Breast epithelium (tissue), 3 donors: ENCODE measurements at regions not wholly inside any gene's neighbourhood (a gene's known extent, or its start where the extent isn't known, plus 50 kb on each side); places are given as distances from the start of the nearest gene placed in this dataset.

Experiments
- POLR2A ChIP-seq: fragments of 450-650 bp; IDR thresholded peaks from one replicate; pipeline ENCODE4 v1.6.1; 2016; ENCODE audit warnings: antibody characterized with exemption, mild to moderate bottlenecking, moderate library complexity
- TF ChIP-seq, protein P1 (sequence below), 3 donors: fragments of 450-650 bp; IDR thresholded peaks; one replicate each; pipeline ENCODE4 v1.5.1; 2016 to 2017; ENCODE audit warnings: antibody characterized with exemption in 3 of 3, mild to moderate bottlenecking in 3 of 3, moderate library complexity in 3 of 3

DNA sequence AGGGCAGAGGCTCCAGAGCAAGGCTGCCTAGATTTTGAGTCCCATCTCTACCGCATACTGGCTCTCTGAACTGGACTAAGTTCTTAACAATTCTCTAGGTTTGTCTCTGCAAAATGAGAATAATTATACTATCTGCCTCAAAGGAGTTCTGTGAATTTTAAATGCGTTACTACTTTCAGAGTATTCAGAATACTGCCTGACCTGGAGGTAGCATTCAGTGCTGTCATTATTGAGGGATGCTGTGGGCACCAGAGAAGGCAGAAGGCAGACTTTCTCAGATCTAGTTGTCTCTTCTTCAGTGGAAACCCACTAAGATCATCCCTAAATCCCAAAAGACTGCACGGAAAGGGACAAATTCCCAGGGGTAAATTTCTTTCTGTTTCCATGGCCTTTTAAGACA lies 147.4 kb upstream of the RORA start:
- TF ChIP-seq, protein P1, sequence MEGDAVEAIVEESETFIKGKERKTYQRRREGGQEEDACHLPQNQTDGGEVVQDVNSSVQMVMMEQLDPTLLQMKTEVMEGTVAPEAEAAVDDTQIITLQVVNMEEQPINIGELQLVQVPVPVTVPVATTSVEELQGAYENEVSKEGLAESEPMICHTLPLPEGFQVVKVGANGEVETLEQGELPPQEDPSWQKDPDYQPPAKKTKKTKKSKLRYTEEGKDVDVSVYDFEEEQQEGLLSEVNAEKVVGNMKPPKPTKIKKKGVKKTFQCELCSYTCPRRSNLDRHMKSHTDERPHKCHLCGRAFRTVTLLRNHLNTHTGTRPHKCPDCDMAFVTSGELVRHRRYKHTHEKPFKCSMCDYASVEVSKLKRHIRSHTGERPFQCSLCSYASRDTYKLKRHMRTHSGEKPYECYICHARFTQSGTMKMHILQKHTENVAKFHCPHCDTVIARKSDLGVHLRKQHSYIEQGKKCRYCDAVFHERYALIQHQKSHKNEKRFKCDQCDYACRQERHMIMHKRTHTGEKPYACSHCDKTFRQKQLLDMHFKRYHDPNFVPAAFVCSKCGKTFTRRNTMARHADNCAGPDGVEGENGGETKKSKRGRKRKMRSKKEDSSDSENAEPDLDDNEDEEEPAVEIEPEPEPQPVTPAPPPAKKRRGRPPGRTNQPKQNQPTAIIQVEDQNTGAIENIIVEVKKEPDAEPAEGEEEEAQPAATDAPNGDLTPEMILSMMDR (IDR thresholded peaks at IDR 0.05), result no peak
- no peak for TF ChIP-seq POLR2A
